OCI-LY7 (cell line): ENCODE measurements at regions not wholly inside any gene's neighbourhood (a gene's known extent, or its start where the extent isn't known, plus 50 kb on each side); places are given as distances from the start of the nearest gene placed in this dataset.

ENCODE experiments used
- EZH2phosphoT487 ChIP-seq: fragments of 200-600 bp; sonication (generic); IDR thresholded peaks from 2 replicates; pipeline ENCODE4 v1.6.1; 2018; ENCODE audit warnings: low read depth, borderline replicate concordance, mild to moderate bottlenecking, mixed run types, antibody characterized with exemption, low read length, moderate library complexity, mixed read lengths
- TF ChIP-seq, protein P1 (sequence below): fragments of 200-600 bp; sonication (generic); conservative IDR thresholded peaks from 2 replicates; pipeline ENCODE4 v1.5.1; 2014; ENCODE audit warnings: mild to moderate bottlenecking, antibody characterized with exemption, low read length, moderate library complexity, mixed read lengths

DNA sequence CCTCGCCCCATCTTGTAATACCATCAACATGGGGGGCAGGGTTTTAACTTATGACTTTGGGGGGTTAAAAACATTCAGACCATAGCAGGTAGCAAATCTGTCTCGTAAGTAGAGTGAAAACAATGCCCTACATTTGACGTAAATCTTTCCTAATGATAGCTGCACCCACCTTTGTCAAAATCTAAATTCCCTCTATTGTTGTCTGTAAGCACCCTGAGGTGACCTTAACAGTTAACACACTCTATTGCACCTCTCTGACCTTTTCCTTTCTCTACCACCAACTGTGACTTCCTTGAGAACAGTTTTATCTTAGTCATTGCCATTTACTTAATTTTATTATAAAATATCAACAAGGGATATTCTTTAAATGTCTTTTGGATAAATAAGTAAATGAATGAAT lies 1024.9 kb upstream of the CNTN5 start:
- TF ChIP-seq, protein P1, sequence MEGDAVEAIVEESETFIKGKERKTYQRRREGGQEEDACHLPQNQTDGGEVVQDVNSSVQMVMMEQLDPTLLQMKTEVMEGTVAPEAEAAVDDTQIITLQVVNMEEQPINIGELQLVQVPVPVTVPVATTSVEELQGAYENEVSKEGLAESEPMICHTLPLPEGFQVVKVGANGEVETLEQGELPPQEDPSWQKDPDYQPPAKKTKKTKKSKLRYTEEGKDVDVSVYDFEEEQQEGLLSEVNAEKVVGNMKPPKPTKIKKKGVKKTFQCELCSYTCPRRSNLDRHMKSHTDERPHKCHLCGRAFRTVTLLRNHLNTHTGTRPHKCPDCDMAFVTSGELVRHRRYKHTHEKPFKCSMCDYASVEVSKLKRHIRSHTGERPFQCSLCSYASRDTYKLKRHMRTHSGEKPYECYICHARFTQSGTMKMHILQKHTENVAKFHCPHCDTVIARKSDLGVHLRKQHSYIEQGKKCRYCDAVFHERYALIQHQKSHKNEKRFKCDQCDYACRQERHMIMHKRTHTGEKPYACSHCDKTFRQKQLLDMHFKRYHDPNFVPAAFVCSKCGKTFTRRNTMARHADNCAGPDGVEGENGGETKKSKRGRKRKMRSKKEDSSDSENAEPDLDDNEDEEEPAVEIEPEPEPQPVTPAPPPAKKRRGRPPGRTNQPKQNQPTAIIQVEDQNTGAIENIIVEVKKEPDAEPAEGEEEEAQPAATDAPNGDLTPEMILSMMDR = no peak
- no peak for TF ChIP-seq EZH2phosphoT487
